ENCODE measurements at regions not wholly inside any gene's neighbourhood (a gene's known extent, or its start where the extent isn't known, plus 50 kb on each side); places are given as distances from the start of the nearest gene placed in this dataset.

GRCh38 chr22:44588348-44588747, 90.3 kb upstream of the RTL6 start:
- DNase-seq = no peak

- no peak for DNase-seq
These were observed 89.8 kb upstream of the RTL6 start for GRCh38 chr22:44587737-44588310.

- no peak for DNase-seq
These were observed 89.1 kb upstream of the RTL6 start for GRCh38 chr22:44586999-44587736.

GRCh38 chr22:44586351-44586990, 88.4 kb upstream of the RTL6 start:
- no peak for DNase-seq

GRCh38 chr22:44585559-44586350, 87.7 kb upstream of the RTL6 start:
- no peak for DNase-seq

GRCh38 chr22:44584256-44584902, 86.3 kb upstream of the RTL6 start:
- no peak for DNase-seq

GRCh38 chr22:44583854-44584253, 85.8 kb upstream of the RTL6 start:
- no peak for DNase-seq

GRCh38 chr22:44583061-44583760, 85.2 kb upstream of the RTL6 start:
- DNase-seq = no peak

- DNase-seq = no peak
These were observed 84.0 kb upstream of the RTL6 start for GRCh38 chr22:44582016-44582415.

- DNase-seq = no peak
These were observed 83.0 kb upstream of the RTL6 start for GRCh38 chr22:44581096-44581435.

- no peak for DNase-seq
These were observed 82.4 kb upstream of the RTL6 start for GRCh38 chr22:44580176-44581095.

GRCh38 chr22:44578516-44579230, 80.6 kb upstream of the RTL6 start:
- DNase-seq = no peak

GRCh38 chr22:44578110-44578457, 80.1 kb upstream of the RTL6 start:
- DNase-seq = no peak

GRCh38 chr22:44577391-44578109, 79.5 kb upstream of the RTL6 start:
- DNase-seq = no peak

GRCh38 chr22:44576311-44577260, 78.6 kb upstream of the RTL6 start:
- DNase-seq = no peak

GRCh38 chr22:44575381-44576268, 77.6 kb upstream of the RTL6 start:
- DNase-seq = no peak

GRCh38 chr22:44574640-44575380, 76.8 kb upstream of the RTL6 start:
- DNase-seq = no peak
